WERI-Rb-1 (cell line): ENCODE measurements at regions not wholly inside any gene's neighbourhood (a gene's known extent, or its start where the extent isn't known, plus 50 kb on each side); places are given as distances from the start of the nearest gene placed in this dataset.

ENCODE experiments used
- DNase-seq: peaks from one replicate; pipeline ENCODE4 v3.0.0-alpha.2; 2020
- H3K27ac ChIP-seq: fragments of 250-450 bp; sonication (Bioruptor Pico); 2 replicates; pipeline ENCODE4 v1.5.1; 2020; ENCODE audit warnings: mild to moderate bottlenecking, moderate library complexity
- H3K27me3 ChIP-seq: fragments of 250-450 bp; sonication (Bioruptor Pico); 2 replicates; pipeline ENCODE4 v1.5.1; 2021; ENCODE audit warnings: mild to moderate bottlenecking, low read depth, moderate library complexity; ENCODE audit not compliant: insufficient read depth, severe bottlenecking
- H3K36me3 ChIP-seq: fragments of 250-450 bp; sonication (Bioruptor Pico); 2 replicates; pipeline ENCODE4 v1.5.1; 2020; ENCODE audit warnings: mild to moderate bottlenecking, moderate library complexity
- H3K4me3 ChIP-seq: 2 replicates; pipeline ENCODE4 v1.5.1; 2011; ENCODE audit warnings: low read depth, mild to moderate bottlenecking, control low read depth, low read length
- H3K9me3 ChIP-seq: fragments of 250-450 bp; sonication (Bioruptor Pico); 2 replicates; pipeline ENCODE4 v1.5.1; 2021; ENCODE audit warnings: mild to moderate bottlenecking, moderate library complexity; ENCODE audit not compliant: severe bottlenecking
- TF ChIP-seq, protein P1 (sequence below): IDR thresholded peaks from 2 replicates; pipeline ENCODE4 v1.5.1; 2011; ENCODE audit warnings: low read depth, mild to moderate bottlenecking, control low read depth, inconsistent platforms, low read length

DNA sequence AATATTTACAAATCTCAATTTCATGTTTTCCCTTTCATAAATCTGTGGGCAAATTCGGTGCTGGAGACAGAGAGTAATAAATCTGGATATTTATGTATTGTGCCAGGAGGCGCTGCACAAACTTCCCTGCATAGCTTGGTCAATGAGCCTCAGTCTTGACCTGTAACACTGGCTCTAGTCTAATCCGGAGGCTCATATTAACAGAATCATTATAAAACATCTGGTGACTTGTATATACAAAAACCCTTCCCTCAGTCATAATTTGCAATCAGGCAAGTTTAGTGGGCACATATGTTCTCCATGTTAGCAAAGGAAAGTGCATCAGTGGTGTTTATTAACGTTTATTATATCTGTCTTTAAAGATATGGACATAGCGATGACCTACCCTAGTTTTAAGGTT, 104.0 kb upstream of the BNC2 start:
- no peak for DNase-seq
- TF ChIP-seq, protein P1, sequence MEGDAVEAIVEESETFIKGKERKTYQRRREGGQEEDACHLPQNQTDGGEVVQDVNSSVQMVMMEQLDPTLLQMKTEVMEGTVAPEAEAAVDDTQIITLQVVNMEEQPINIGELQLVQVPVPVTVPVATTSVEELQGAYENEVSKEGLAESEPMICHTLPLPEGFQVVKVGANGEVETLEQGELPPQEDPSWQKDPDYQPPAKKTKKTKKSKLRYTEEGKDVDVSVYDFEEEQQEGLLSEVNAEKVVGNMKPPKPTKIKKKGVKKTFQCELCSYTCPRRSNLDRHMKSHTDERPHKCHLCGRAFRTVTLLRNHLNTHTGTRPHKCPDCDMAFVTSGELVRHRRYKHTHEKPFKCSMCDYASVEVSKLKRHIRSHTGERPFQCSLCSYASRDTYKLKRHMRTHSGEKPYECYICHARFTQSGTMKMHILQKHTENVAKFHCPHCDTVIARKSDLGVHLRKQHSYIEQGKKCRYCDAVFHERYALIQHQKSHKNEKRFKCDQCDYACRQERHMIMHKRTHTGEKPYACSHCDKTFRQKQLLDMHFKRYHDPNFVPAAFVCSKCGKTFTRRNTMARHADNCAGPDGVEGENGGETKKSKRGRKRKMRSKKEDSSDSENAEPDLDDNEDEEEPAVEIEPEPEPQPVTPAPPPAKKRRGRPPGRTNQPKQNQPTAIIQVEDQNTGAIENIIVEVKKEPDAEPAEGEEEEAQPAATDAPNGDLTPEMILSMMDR: no peak
- no peak overlapping the region for H3K4me3 ChIP-seq
- H3K36me3 ChIP-seq: no peaks in the 10 kb centered on the region
- H3K27me3 ChIP-seq: no peaks in the 10 kb centered on the region
- H3K9me3 ChIP-seq: peaks cover 5% of the 10 kb centered on the region
- H3K27ac ChIP-seq: no peak overlapping the region

DNA sequence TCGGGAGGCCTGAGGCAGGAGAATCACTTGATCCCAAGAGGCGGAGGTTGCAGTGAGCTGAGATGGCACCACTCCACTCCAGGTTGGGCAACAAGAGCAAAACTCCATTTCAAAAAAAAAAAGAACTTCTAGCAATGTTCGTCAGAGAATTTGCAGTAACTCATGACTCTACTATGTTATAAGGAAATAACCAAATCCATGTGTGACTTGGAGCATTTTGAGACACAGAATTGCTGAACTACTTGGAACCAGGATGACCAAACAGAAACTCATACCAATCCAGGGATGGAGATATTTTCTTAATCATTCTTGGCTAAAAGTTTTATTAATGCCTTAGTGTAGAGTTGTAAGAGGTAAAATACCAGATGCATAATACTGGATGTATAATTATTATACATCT, 99.9 kb upstream of the BNC2 start:
- TF ChIP-seq, protein P1: no peak
- no peaks in the 10 kb centered on the region for H3K36me3 ChIP-seq

DNA sequence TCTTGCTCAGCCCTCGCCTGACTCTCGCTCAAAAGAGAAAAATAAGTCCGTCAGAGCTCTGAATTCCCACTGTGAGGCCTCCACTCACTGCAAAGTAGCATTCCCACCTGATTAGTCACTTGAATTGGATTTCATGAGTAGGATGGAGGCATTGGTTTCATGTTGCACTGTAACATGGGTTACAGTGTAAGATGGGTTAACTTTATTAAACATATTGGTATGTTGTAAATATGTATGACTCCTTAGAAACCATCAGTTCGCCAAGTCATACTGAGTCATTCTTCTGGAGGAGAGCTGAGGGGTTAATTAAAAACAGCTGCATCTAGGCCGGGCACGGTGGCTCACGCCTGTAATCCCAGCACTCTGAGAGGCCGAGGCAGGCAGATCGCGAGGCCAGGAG, 93.8 kb upstream of the BNC2 start:
- Histone ChIP-seq H3K36me3 (no peaks in the 10 kb centered on the region), H3K9me3 (no peaks in the 10 kb centered on the region), H3K4me3 (no peak overlapping the region), H3K27me3 (no peaks in the 10 kb centered on the region), H3K27ac (no peak overlapping the region)
- TF ChIP-seq, protein P1: no peak
- no peak for DNase-seq

More for the DNA sequence above, 99.9 kb upstream of the BNC2 start:
- no peak for DNase-seq
- H3K4me3 ChIP-seq: no peak overlapping the region
- peaks cover 5% of the 10 kb centered on the region for H3K9me3 ChIP-seq
- H3K27ac ChIP-seq: no peak overlapping the region
- no peaks in the 10 kb centered on the region for H3K27me3 ChIP-seq

GRCh38 chr9:16960084-16960483, 89.6 kb upstream of the BNC2 start:
- DNase-seq: no peak
- Histone ChIP-seq H3K4me3 (no peak overlapping the region), H3K27me3 (no peaks in the 10 kb centered on the region), H3K27ac (no peak overlapping the region), H3K36me3 (no peaks in the 10 kb centered on the region), H3K9me3 (no peaks in the 10 kb centered on the region)
- TF ChIP-seq, protein P1: no peak

- H3K36me3 ChIP-seq: no peaks in the 10 kb centered on the region
- H3K27ac ChIP-seq: no peak overlapping the region
- no peaks in the 10 kb centered on the region for H3K27me3 ChIP-seq
- no peak overlapping the region for H3K4me3 ChIP-seq
- no peak for DNase-seq
- no peaks in the 10 kb centered on the region for H3K9me3 ChIP-seq
- TF ChIP-seq, protein P1: no peak
Observed at GRCh38 chr9:16959391-16959790, 88.9 kb upstream of the BNC2 start.

DNA sequence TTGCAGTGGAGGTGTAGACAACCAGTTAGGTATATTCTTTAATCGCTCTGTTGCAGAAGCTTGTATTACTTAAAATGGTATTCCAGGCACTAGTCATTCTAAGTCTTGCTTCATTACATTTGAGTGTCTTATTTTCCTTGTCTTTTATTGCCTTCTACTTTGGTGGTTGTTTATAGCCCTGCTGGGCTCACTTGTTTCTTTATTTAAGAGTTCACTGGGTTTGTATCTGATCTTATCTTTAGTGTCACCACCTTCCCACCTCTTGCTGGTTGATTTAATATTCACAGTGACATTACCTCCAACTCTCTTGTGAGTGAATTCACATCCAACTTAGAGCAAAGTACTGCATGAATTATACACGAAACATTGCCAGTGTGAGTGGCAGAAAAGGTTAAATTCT, 83.6 kb upstream of the BNC2 start:
- Histone ChIP-seq H3K4me3 (no peak overlapping the region), H3K36me3 (no peaks in the 10 kb centered on the region), H3K9me3 (no peaks in the 10 kb centered on the region), H3K27me3 (no peaks in the 10 kb centered on the region), H3K27ac (no peak overlapping the region)
- no peak for DNase-seq
- TF ChIP-seq, protein P1: no peak
